Cardiac fibroblast (primary cell): ENCODE measurements at regions not wholly inside any gene's neighbourhood (a gene's known extent, or its start where the extent isn't known, plus 50 kb on each side); places are given as distances from the start of the nearest gene placed in this dataset.

Source experiments
- DNase-seq, 2 donors: peaks; one replicate each; pipeline versions ENCODE4 v3.0.0 to v3.0.0-alpha.2; 2010; ENCODE audit warnings: low read depth in 2 of 2
- H3K4me3 ChIP-seq, 2 donors: replicated peaks in 1 of 2; 1 replicate in 1 of 2; 2 replicates in 1 of 2; pipeline ENCODE4 v1.5.1; 2011; ENCODE audit warnings: low read depth in 2 of 2, low read length in 2 of 2, mild to moderate bottlenecking in 2 of 2, moderate library complexity in 1 of 2
- TF ChIP-seq, protein P1 (sequence below): IDR thresholded peaks from one replicate; pipeline ENCODE4 v1.5.1; 2011; ENCODE audit warnings: low read depth, mild to moderate bottlenecking, low read length, inconsistent platforms

DNA sequence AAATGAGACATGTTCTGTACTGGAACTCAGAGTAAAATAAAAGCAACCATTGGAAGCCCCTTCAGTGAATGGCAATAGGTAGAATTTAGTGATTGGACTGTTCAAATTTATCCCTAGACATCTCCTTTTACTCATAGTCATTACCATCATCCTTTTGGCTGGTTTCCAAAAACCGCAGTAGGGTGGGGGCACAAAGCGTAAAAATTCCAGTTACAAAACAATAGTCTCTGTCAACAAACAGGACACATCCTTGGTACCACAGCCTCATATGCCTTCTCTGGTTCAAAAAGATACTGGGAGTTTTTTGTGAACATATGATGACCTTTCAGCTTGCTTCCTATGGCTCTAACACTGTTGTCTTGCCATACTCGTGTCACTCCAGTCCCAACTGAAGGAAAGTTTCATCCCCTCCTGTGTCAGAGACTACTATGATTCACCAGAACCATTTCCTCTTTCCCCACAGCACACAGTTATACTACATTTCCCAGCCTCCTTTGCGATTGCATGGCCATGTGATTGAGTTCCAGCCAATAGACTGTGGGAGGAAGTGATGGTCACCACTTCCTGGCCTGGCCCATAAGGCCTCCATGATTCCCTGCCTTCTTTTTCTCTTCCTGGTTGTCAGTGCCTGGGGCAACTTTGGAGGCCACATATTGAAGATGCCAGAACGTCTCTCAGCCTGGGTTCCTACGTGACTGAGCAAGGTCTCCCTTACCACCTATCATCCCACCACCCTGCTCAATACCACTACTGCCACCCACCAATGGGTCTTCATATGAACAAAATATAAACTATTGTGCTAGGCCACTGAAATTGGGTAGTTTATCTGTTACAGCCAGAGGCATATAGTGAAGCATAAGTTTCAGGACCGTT is 162.4 kb downstream of the ID4 start:
- peak; percentile 1 to 28 for DNase-seq
- no peak overlapping the region for H3K4me3 ChIP-seq
- TF ChIP-seq, protein P1, sequence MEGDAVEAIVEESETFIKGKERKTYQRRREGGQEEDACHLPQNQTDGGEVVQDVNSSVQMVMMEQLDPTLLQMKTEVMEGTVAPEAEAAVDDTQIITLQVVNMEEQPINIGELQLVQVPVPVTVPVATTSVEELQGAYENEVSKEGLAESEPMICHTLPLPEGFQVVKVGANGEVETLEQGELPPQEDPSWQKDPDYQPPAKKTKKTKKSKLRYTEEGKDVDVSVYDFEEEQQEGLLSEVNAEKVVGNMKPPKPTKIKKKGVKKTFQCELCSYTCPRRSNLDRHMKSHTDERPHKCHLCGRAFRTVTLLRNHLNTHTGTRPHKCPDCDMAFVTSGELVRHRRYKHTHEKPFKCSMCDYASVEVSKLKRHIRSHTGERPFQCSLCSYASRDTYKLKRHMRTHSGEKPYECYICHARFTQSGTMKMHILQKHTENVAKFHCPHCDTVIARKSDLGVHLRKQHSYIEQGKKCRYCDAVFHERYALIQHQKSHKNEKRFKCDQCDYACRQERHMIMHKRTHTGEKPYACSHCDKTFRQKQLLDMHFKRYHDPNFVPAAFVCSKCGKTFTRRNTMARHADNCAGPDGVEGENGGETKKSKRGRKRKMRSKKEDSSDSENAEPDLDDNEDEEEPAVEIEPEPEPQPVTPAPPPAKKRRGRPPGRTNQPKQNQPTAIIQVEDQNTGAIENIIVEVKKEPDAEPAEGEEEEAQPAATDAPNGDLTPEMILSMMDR, result no peak

DNA sequence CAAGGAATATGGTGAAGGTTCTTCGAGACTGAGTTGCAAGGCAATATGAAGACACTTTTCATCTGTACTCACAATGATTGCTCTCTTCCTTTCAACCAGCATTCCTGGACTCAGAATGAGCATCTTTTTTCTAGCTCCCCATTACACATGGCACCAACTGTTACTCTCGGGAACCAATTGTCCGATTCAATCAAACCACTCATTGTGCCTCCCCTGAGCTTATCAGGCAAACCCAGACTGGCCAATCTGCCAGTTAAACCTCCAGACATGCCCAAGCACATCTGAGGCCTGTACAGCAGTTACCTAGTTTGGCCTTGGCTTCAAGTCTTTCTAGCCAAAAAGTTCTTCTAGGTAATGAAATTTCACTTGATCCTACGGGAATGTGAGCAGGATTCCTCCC is 164.1 kb downstream of the ID4 start:
- no peak overlapping the region for H3K4me3 ChIP-seq
- TF ChIP-seq, protein P1, result no peak
- no peak for DNase-seq

DNA sequence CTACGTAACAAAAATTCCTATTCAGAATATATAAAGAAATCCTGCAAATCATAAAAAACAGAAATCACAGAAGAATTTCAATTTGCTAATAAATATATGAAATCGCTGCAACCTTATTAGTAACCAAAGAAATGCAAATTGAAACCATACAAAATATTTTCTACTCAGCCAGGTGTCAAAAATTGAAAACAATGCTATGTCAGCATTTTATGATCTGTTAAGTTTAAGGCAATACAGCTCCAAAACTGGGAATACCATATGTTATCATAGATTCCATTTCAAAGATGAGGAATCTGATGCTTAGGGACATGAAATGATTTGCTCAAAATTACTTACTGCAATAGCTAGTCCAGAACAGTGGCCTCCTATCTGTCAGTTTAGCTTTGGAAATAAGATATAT is 168.9 kb downstream of the ID4 start:
- DNase-seq, result no peak
- TF ChIP-seq, protein P1, result no peak

DNA sequence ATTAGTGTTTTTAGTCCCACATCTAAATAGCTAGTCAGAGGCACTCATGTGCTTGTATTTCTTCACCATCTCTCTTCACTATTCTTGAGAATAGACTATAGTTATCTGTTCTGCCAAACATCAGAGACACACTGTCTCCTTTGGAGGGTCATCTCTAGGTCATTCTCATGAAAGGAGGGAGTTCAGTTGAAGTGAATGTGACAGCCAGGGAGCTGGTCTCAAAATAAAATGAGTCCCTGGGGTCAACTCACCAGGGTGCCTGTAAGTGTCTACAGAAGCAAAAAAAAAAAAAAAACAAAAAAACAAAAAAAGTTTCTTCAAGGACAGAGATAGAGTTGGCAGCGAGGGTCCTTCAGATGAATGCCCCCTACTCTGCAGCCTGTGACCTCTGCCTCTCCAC is 171.0 kb downstream of the ID4 start:
- TF ChIP-seq, protein P1, result no peak
- no peak overlapping the region for H3K4me3 ChIP-seq
- DNase-seq, result no peak

More for the DNA sequence above, 168.9 kb downstream of the ID4 start:
- H3K4me3 ChIP-seq, result no peak overlapping the region

DNA sequence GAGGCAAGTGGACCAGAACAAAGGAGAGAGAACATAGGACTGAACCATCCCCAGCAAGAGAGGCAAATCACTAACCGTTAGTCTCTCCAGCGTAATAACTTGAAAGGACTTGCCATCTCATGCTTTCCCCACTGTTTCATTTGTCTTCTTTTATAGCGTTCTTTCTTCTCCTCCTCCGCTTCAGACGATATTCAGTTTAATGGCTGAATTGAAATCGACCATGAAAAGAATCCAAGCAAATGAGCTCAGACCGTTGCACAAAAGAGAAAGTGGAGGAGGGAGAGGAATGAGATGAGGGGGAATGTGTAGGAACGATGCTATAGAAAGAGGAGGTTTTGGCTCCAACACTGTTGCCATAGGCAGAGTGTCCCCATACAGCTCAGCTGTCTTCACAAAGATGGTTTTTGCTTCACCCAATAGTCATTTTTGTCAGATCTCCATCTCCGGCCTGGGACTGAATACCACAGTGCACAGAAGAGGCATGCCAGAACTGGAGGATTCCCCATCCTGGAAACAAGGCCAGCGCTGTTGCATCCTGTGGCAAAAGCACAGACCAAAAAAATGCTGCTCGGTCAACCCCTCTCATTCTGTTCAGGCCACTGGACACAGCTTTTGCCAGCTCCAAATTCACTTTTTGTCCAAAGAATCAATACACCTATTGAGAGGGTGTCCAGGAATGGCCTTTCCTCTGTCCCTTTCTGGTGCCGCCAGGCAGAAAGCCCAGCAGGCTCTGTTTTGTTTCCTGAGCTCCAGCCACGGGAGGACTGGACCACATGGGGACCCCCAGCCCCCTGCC is 176.1 kb downstream of the ID4 start:
- no peak overlapping the region for H3K4me3 ChIP-seq
- no peak for DNase-seq
- TF ChIP-seq, protein P1, result no peak

DNA sequence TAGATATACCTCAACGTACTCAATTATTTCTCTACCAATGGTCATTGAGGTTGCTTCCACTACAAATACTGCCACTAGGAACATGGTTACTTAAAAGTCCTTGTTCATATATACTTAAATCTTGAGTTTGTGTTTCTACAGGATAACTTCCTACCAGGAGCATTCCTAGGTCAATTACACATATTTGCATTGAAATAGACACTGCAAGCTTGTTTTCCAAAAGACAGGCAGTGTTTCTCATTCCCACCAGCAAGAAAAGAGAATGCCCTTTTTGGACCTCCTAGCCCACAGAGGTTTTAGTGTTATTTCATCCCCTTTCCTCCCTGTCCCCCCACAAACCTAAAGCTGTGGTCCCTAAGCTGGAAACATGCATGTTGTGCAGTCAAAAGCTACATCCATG is 177.3 kb downstream of the ID4 start:
- DNase-seq, result no peak
- TF ChIP-seq, protein P1, result no peak
- H3K4me3 ChIP-seq, result no peak overlapping the region
